ENCODE measurements at regions not wholly inside any gene's neighbourhood (a gene's known extent, or its start where the extent isn't known, plus 50 kb on each side); places are given as distances from the start of the nearest gene placed in this dataset.

- intact Hi-C loops (cut with micrococcal nuclease), result no loop called here
- no peaks in the 10 kb centered on the region for H3F3A ChIP-seq (ENCODE audit: low read length, unreplicated experiment)
- no peaks in the 10 kb centered on the region for H3K9me3 ChIP-seq (ENCODE audit: low read length)
- H3K4me3 ChIP-seq (ENCODE audit: low read length), result no peak overlapping the region
- no peak overlapping the region for H3K4me2 ChIP-seq (ENCODE audit: low read length)
- no peaks in the 10 kb centered on the region for H3K36me3 ChIP-seq (ENCODE audit: low read depth, low read length)
- no peaks in the 10 kb centered on the region for H3K79me2 ChIP-seq (ENCODE audit: low read length)
- no peaks in the 10 kb centered on the region for H3K9me2 ChIP-seq (replicated peaks; ENCODE audit: low read length)
- BruUV-seq (replicated peaks), result no TSS peak
- H4K20me1 ChIP-seq (ENCODE audit: low read length), result no peaks in the 10 kb centered on the region
- ATAC-seq (no peak), DNase-seq (no peak)
- H3K27me3 ChIP-seq (ENCODE audit: low read length), result no peaks in the 10 kb centered on the region
- TF ChIP-seq EZH2 (IDR thresholded peaks at IDR 0.05; ENCODE audit: low read length, unreplicated experiment), result no peak
- no peak for TF ChIP-seq EZH2phosphoT487 (IDR thresholded peaks at IDR 0.05; ENCODE audit: borderline replicate concordance, low read length)
- TF ChIP-seq CTCF (conservative IDR thresholded peaks at IDR 0.05; ENCODE audit: low read depth, low read length), result no peak
- no peak overlapping the region for H3K27ac ChIP-seq (ENCODE audit: low read length)
- no peak overlapping the region for H2AFZ ChIP-seq (ENCODE audit: low read length)
- H3K4me1 ChIP-seq (ENCODE audit: insufficient read depth, low read length), result no peaks in the 10 kb centered on the region
- ChIA-PET CTCF (no interaction called here), POLR2A (ENCODE audit: unreplicated experiment) (no interaction called here)
- no peak overlapping the region for H3K9ac ChIP-seq (ENCODE audit: low read length)
These were observed 420.5 kb downstream of the MAFB start for GRCh38 chr20:40268321-40269075.

DNA sequence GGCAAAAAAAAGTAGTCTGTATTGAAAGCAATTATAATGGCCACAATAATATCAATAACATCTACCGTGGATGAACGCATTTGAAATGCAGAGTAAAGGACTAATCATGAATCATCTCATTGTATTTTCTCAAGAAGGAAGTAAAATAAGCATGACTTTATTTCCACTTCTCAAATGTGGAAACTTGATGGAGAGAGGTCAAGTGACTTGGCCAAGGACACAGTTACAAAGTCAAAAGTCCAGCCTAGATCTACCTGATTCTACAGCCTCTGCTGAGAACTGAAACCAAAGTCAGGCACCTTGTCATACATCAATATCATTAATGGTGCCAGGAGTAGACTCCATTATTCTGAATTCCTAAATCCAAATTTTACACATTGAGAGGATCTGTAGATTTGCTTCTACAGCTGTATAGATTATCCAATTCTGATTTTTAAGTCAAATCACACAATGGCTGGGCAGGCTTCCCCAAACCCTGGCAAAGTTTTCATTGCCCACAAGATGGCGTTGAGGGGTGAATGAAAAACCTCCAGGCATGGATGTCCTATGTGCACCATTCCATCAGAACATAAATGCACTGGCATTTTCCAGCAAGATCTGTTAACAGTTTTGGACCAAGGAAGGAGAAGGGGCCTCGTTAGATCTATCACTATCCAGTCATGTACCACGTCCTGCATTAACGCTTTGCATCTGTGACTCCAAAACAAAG is 423.1 kb downstream of the MAFB start:
- intact Hi-C loops (cut with micrococcal nuclease), result no loop called here
- no peaks in the 10 kb centered on the region for H3F3A ChIP-seq (ENCODE audit: low read length, unreplicated experiment)
- DNase-seq, result peak; percentile 23

More for the DNA sequence above, 423.1 kb downstream of the MAFB start:
- Histone ChIP-seq H3K9me2 (replicated peaks; ENCODE audit: low read length) (no peaks in the 10 kb centered on the region), H4K20me1 (ENCODE audit: low read length) (no peaks in the 10 kb centered on the region), H3K9me3 (ENCODE audit: low read length) (no peaks in the 10 kb centered on the region), H3K9ac (ENCODE audit: low read length) (no peak overlapping the region), H3K4me2 (ENCODE audit: low read length) (no peak overlapping the region), H3K27ac (ENCODE audit: low read length) (no peak overlapping the region), H3K4me1 (ENCODE audit: insufficient read depth, low read length) (no peaks in the 10 kb centered on the region), H3K4me3 (ENCODE audit: low read length) (no peak overlapping the region), H2AFZ (ENCODE audit: low read length) (no peak overlapping the region), H3K36me3 (ENCODE audit: low read depth, low read length) (no peaks in the 10 kb centered on the region), H3K27me3 (ENCODE audit: low read length) (no peaks in the 10 kb centered on the region), H3K79me2 (ENCODE audit: low read length) (no peaks in the 10 kb centered on the region)
- ATAC-seq, result no peak
- TF ChIP-seq CTCF (conservative IDR thresholded peaks at IDR 0.05; ENCODE audit: low read depth, low read length) (peak; percentile 29; the same call in 1 of the 2 replicates), EZH2 (IDR thresholded peaks at IDR 0.05; ENCODE audit: low read length, unreplicated experiment) (no peak)
- ChIA-PET CTCF (no interaction called here), POLR2A (ENCODE audit: unreplicated experiment) (no interaction called here)
- BruUV-seq (replicated peaks), result no TSS peak
